ENCODE measurements at regions not wholly inside any gene's neighbourhood (a gene's known extent, or its start where the extent isn't known, plus 50 kb on each side); places are given as distances from the start of the nearest gene placed in this dataset.

DNA sequence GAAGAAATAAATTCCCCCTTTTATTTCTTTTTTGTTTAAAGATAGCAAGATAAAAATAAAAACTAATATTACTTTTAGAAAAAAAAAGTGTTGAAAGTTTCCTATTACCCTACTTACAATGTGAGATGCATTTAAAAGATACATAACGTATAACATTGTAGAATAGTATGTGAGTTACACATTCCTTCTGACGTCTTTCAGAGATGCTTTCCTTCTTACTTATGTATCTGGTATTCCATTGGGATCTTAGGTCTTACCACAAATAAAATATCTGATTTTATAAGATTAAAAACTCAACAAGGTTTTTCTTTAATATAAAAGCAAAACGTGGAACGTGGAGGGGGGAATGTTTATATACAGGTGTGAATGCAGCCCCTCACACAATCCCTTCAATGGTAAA, 147.2 kb upstream of the ETS2 start:
- BruUV-seq (replicated peaks), result no TSS peak
- Histone ChIP-seq H3K4me3 (no peak overlapping the region), H3K36me3 (ENCODE audit: control insufficient read depth, insufficient read depth, low read length) (no peaks in the 10 kb centered on the region), H3K27ac (ENCODE audit: extremely low read depth, low read depth, low read length) (no peak overlapping the region), H3K27me3 (ENCODE audit: control insufficient read depth in 2 of 2, insufficient read depth in 2 of 2, low read length in 2 of 2) (peaks cover 15 to 20% of the 10 kb centered on the region in 2 experiments), H3K9me3 (replicated peaks; ENCODE audit: control insufficient read depth, insufficient read depth, low read depth, low read length) (no peaks in the 10 kb centered on the region), H3K4me1 (replicated peaks in 1 of 2; ENCODE audit: control insufficient read depth in 2 of 2, insufficient read depth in 2 of 2, low read length in 2 of 2) (no peaks in the 10 kb centered on the region), H4K20me1 (replicated peaks; ENCODE audit: control insufficient read depth, insufficient read depth, low read length) (no peaks in the 10 kb centered on the region), H2AFZ (ENCODE audit: low read depth, low read length) (no peak overlapping the region), H3K9me1 (ENCODE audit: control insufficient read depth, insufficient read depth, low read length) (no peaks in the 10 kb centered on the region), H3K9ac (ENCODE audit: insufficient read depth in 1 of 2, low read depth in 2 of 2, low read length in 2 of 2) (no peak overlapping the region), H3K4me2 (ENCODE audit: insufficient read depth, low read length) (no peak overlapping the region), H3K79me2 (ENCODE audit: control insufficient read depth, insufficient read depth, low read length) (no peaks in the 10 kb centered on the region)
- no peak for TF ChIP-seq MCM5 (IDR thresholded peaks at IDR 0.05; ENCODE audit: low read depth)
- no peak for TF ChIP-seq CBFB (CRISPR knock-in tag; IDR thresholded peaks at IDR 0.05)
- no peak for TF ChIP-seq ETV5 (CRISPR knock-in tag; IDR thresholded peaks at IDR 0.05; ENCODE audit: low read depth)
- no peak for TF ChIP-seq ZNF57 (CRISPR knock-in tag; IDR thresholded peaks at IDR 0.05)
- TF ChIP-seq ZNF512 (tag; IDR thresholded peaks at IDR 0.05), result no peak
- TF ChIP-seq ZNF197 (CRISPR knock-in tag; IDR thresholded peaks at IDR 0.05; ENCODE audit: low read depth), result no peak
- TF ChIP-seq HMG20B (CRISPR knock-in tag; IDR thresholded peaks at IDR 0.05), result no peak
- TF ChIP-seq MCM7 (IDR thresholded peaks at IDR 0.05), result no peak
- TF ChIP-seq MED1 (CRISPR knock-in tag; IDR thresholded peaks at IDR 0.05; ENCODE audit: borderline replicate concordance), result no peak
- no peak for TF ChIP-seq ZNF280B (CRISPR knock-in tag; IDR thresholded peaks at IDR 0.05)
- TF ChIP-seq ATF4 (CRISPR knock-in tag; IDR thresholded peaks at IDR 0.05), result no peak
- TF ChIP-seq STAT5A (IDR thresholded peaks at IDR 0.05; ENCODE audit: borderline replicate concordance, low read length), result no peak
- TF ChIP-seq XRCC5 (IDR thresholded peaks at IDR 0.05; ENCODE audit: low read depth, low read length), result no peak
- in situ Hi-C loops (cut with MboI) (no loop called here), intact Hi-C loops (cut with micrococcal nuclease) (no loop called here)
- ChIA-PET POLR2A (interaction anchor here (0.6 to 1.4 kb wide), 4 partner anchors 9 to 56 kb away, joined by 3 to 4 read pairs (median 3); no protein-coding TSS in a partner anchor), CTCF (ENCODE audit: low intra/inter-chr PET ratio) (no interaction called here)
- FAIRE-seq, result no peak
- no peak for ATAC-seq
- WGBS (ENCODE audit: insufficient coverage, low coverage, missing lambda C conversion rate), result 0% methylated on average over 4 of the region's 4 CpGs
- no peak for DNase-seq (ENCODE audit: extremely low read depth in 1 of 4, low spot score in 3 of 4)
